Natural killer cell (primary cell): ENCODE measurements at regions not wholly inside any gene's neighbourhood (a gene's known extent, or its start where the extent isn't known, plus 50 kb on each side); places are given as distances from the start of the nearest gene placed in this dataset.

Experiments
- ATAC-seq, 3 donors: fragments of 150-1000 bp in 2 of 3; fragments of 200-7000 bp in 1 of 3; cut with Tn5 transposase; 1 replicate in 1 of 3; 2 replicates in 2 of 3; pipeline ENCODE4 v1.10.0; 2021; ENCODE audit warnings: mild to moderate bottlenecking in 2 of 3, moderate library complexity in 2 of 3
- DNase-seq, 2 donors: peaks; one replicate each; pipeline versions ENCODE4 v3.0.0 to v3.0.0-alpha.2; 2013 to 2021; ENCODE audit warnings: mixed read lengths in 1 of 2
- H3K27ac ChIP-seq: one replicate; pipeline ENCODE4 v1.5.1; 2013; ENCODE audit warnings: mild to moderate bottlenecking, low read length
- H3K27me3 ChIP-seq: one replicate; pipeline ENCODE4 v1.6.1; 2013; ENCODE audit warnings: low read length; ENCODE audit not compliant: control insufficient read depth, insufficient read depth
- H3K36me3 ChIP-seq: one replicate; pipeline ENCODE4 v1.6.1; 2013; ENCODE audit warnings: low read length; ENCODE audit not compliant: control insufficient read depth, insufficient read depth
- H3K4me1 ChIP-seq: one replicate; pipeline ENCODE4 v1.6.1; 2013; ENCODE audit warnings: low read length; ENCODE audit not compliant: control insufficient read depth, insufficient read depth
- H3K4me3 ChIP-seq: one replicate; pipeline ENCODE4 v1.5.1; 2013; ENCODE audit warnings: low read length
- H3K9me3 ChIP-seq: one replicate; pipeline ENCODE4 v1.6.1; 2013; ENCODE audit warnings: low read length; ENCODE audit not compliant: control insufficient read depth, insufficient read depth
- H3K27ac Mint-ChIP-seq, 2 donors: one replicate each; pipeline ENCODE4 v1.8.0; 2022; ENCODE audit warnings: mild to moderate bottlenecking in 2 of 2, mixed read lengths in 2 of 2, moderate library complexity in 1 of 2
- H3K27me3 Mint-ChIP-seq, 2 donors: one replicate each; pipeline ENCODE4 v1.8.0; 2022; ENCODE audit warnings: low read depth in 2 of 2, mixed read lengths in 2 of 2
- H3K36me3 Mint-ChIP-seq: one replicate; pipeline ENCODE4 v1.8.0; 2022; ENCODE audit warnings: mixed read lengths
- H3K4me1 Mint-ChIP-seq, 2 donors: one replicate each; pipeline ENCODE4 v1.8.0; 2022; ENCODE audit warnings: mixed read lengths in 2 of 2
- H3K4me3 Mint-ChIP-seq: one replicate; pipeline ENCODE4 v1.8.0; 2022; ENCODE audit warnings: mild to moderate bottlenecking, moderate library complexity, mixed read lengths
- H3K9me3 Mint-ChIP-seq, 2 donors: one replicate each; pipeline ENCODE4 v1.8.0; 2022; ENCODE audit warnings: mixed read lengths in 2 of 2
- CTCF ChIP-seq: fragments of 200-600 bp; IDR thresholded peaks from one replicate; pipeline ENCODE4 v1.8.0; 2022; ENCODE audit warnings: antibody characterized with exemption
- WGBS: methylation state at CpG from one replicate; pipeline ENCODE4 v1.1.7; 2013; ENCODE audit warnings: missing lambda C conversion rate; ENCODE audit not compliant: insufficient coverage; 5-methylcytosine and 5-hydroxymethylcytosine counted together
- intact Hi-C: fragments of 100-400 bp; cut with micrococcal nuclease; formaldehyde crosslinking; loops from one replicate; pipeline ENCODE4 v1.14.2; 2022

DNA sequence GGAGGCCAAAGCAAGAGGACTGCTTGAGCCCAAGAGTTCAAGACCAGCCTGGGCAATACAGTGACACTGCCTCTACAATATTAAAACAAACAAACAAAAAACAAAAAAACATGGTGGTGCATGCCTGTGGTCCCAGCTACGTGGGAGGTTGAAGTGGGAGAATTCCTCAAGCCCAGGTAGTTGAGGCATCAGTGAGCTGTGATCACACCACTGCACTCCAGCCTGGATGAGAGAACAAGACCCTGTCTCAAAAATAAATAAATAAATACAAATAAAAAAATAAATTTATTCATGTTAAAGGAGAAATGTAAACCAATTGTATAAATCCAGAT is 200.6 kb downstream of the BCHE start:
- no peaks in the 10 kb centered on the region for H3K36me3 ChIP-seq
- H3K27ac ChIP-seq = no peak overlapping the region
- no peaks in the 10 kb centered on the region for H3K27me3 Mint-ChIP-seq
- H3K27me3 ChIP-seq = no peaks in the 10 kb centered on the region
- peaks cover 4% of the 10 kb centered on the region for H3K9me3 ChIP-seq
- WGBS = 82% methylated on average over 1 of the region's 1 CpG
- TF ChIP-seq CTCF = no peak
- ATAC-seq (no peak), DNase-seq (no peak)
- H3K36me3 Mint-ChIP-seq = peaks cover 11% of the 10 kb centered on the region
- H3K27ac Mint-ChIP-seq = no peak overlapping the region
- H3K9me3 Mint-ChIP-seq = peaks cover 22 to 43% of the 10 kb centered on the region in 2 donors
- H3K4me3 Mint-ChIP-seq = no peak overlapping the region
- intact Hi-C loops = no loop called here
- H3K4me1 Mint-ChIP-seq = no peaks in the 10 kb centered on the region
- H3K4me3 ChIP-seq = no peak overlapping the region
- H3K4me1 ChIP-seq = no peaks in the 10 kb centered on the region

DNA sequence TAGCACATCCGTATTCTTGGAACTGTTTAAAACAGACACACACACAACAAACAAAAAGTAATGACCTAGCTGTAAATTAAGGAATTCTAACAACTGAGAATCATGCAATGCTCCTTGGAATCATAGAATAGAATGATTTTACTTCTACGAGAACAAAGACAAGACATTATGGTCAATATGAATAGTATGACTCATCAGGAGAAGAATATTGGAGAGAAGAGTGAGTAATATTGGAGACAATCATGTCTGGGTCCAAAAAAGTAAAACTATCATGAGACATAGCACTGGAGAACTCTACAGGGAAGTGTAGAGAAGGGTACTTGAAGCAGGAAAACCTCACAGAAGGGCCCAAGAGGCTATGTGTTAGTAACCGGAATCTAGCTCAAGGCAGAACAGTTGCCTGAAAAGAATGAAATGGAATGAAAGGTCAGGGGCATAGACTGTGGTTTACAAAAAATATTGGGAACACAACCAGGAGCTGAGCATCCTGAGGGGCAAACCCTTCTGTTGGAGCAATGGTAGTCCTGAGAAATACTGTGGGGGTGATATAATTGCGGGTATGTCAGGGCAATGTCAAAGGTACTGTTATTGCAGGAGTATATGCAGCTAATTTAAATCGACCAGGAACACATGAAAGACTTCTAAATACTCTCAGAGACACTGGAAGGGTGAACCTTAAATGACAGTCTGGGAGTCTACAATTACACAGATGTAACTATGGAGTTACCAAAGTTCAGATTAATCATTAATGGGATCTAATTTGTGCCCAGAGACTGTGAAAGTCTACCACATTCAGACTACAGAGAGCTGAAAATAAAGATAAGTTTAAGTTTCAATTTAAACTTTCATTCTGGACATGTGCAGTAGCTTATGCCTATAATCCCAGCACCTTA is 201.2 kb downstream of the BCHE start:
- no peak for ATAC-seq
- no peak for TF ChIP-seq CTCF
- Mint-ChIP-seq H3K27ac (no peak overlapping the region), H3K4me1 (no peaks in the 10 kb centered on the region), H3K27me3 (no peaks in the 10 kb centered on the region), H3K9me3 (peaks cover 20 to 39% of the 10 kb centered on the region in 2 donors), H3K4me3 (no peak overlapping the region), H3K36me3 (peaks cover 10% of the 10 kb centered on the region)
- DNase-seq = no peak
- no peak overlapping the region for H3K27ac ChIP-seq
- H3K36me3 ChIP-seq = no peaks in the 10 kb centered on the region
- H3K9me3 ChIP-seq = peaks cover 8% of the 10 kb centered on the region
- H3K4me1 ChIP-seq = no peaks in the 10 kb centered on the region
- 94% methylated on average over 3 of the region's 5 CpGs for WGBS
- intact Hi-C loops = no loop called here
- H3K27me3 ChIP-seq = no peaks in the 10 kb centered on the region
- H3K4me3 ChIP-seq = no peak overlapping the region

GRCh38 chr3:165624761-165625160 is 212.5 kb downstream of the BCHE start:
- Histone ChIP-seq H3K27ac (no peak overlapping the region), H3K9me3 (peaks cover 23% of the 10 kb centered on the region), H3K27me3 (no peaks in the 10 kb centered on the region), H3K4me3 (no peak overlapping the region), H3K36me3 (no peaks in the 10 kb centered on the region), H3K4me1 (no peaks in the 10 kb centered on the region)
- H3K9me3 Mint-ChIP-seq = peaks cover 13 to 17% of the 10 kb centered on the region in 2 donors
- no peak overlapping the region for H3K27ac Mint-ChIP-seq
- ATAC-seq (no peak), DNase-seq (no peak)
- no peak overlapping the region for H3K4me3 Mint-ChIP-seq
- WGBS = 85% methylated on average over 3 of the region's 3 CpGs
- peaks cover 21% of the 10 kb centered on the region for H3K36me3 Mint-ChIP-seq
- intact Hi-C loops = no loop called here
- H3K4me1 Mint-ChIP-seq = no peaks in the 10 kb centered on the region
- no peak for TF ChIP-seq CTCF
- no peaks in the 10 kb centered on the region for H3K27me3 Mint-ChIP-seq

DNA sequence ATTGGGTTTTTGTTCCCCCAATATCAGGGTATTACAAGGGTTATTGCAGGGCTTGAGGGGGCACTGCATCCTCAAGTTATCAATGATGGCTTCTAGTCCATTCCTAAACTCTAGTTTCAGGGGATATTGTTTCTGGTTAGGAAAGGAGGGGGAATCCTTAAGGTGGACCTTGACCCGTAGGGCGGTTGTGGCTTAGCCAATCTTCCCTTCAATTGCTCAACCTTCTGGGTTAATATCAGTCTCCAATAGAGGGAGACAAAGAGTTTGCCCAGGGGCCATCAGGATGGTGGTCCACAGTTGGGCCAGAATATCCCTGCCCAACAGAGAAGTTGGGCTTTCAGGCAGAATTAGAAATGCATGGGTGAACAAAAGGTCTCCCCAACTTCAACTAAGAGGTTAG is 214.9 kb downstream of the BCHE start:
- no peaks in the 10 kb centered on the region for H3K4me1 ChIP-seq
- 100% methylated on average over 1 of the region's 2 CpGs for WGBS
- H3K27ac Mint-ChIP-seq = no peak overlapping the region
- H3K4me3 ChIP-seq = no peak overlapping the region
- H3K36me3 ChIP-seq = no peaks in the 10 kb centered on the region
- TF ChIP-seq CTCF = no peak
- no peak overlapping the region for H3K4me3 Mint-ChIP-seq
- H3K27ac ChIP-seq = no peak overlapping the region
- no peaks in the 10 kb centered on the region for H3K27me3 ChIP-seq
- H3K9me3 Mint-ChIP-seq = peaks cover 11 to 19% of the 10 kb centered on the region in 2 donors
- intact Hi-C loops = no loop called here
- H3K4me1 Mint-ChIP-seq = no peaks in the 10 kb centered on the region
- H3K9me3 ChIP-seq = peaks cover 20% of the 10 kb centered on the region
- DNase-seq = no peak
- H3K27me3 Mint-ChIP-seq = no peaks in the 10 kb centered on the region
- no peak for ATAC-seq
- H3K36me3 Mint-ChIP-seq = peaks cover 15% of the 10 kb centered on the region
